Esophagus muscularis mucosa (tissue), 4 donors: ENCODE measurements at regions not wholly inside any gene's neighbourhood (a gene's known extent, or its start where the extent isn't known, plus 50 kb on each side); places are given as distances from the start of the nearest gene placed in this dataset.
A peak's percentile ranks its signal among the peaks of the same experiment; 100 is the strongest.

Source experiments
- DNase-seq: peaks from one replicate; pipeline ENCODE4 v3.0.0-alpha.2; 2017; ENCODE audit errors: extremely low spot score
- H3K27ac ChIP-seq, 4 donors: fragments of 200-600 bp; sonication (generic); replicated peaks in 1 of 4; 1 replicate in 3 of 4; 2 replicates in 1 of 4; pipeline ENCODE4 v1.5.1; 2016 to 2019; ENCODE audit warnings: mild to moderate bottlenecking in 1 of 4
- H3K27me3 ChIP-seq, 4 donors: fragments of 200-600 bp; sonication (generic); one replicate each; pipeline versions ENCODE4 v1.5.1 to v1.6.0; 2016 to 2019
- H3K36me3 ChIP-seq, 4 donors: fragments of 200-600 bp; sonication (generic); one replicate each; pipeline ENCODE4 v1.5.1; 2016 to 2019
- H3K4me1 ChIP-seq, 4 donors: fragments of 200-600 bp; sonication (generic); one replicate each; pipeline ENCODE4 v1.5.1; 2016 to 2019
- H3K4me3 ChIP-seq, 4 donors: fragments of 200-600 bp; sonication (generic); 1 replicate in 2 of 4; 2 replicates in 2 of 4; pipeline ENCODE4 v1.5.1; 2016 to 2019; ENCODE audit warnings: mild to moderate bottlenecking in 4 of 4, moderate library complexity in 1 of 4
- H3K9me3 ChIP-seq, 4 donors: fragments of 200-600 bp; sonication (generic); 1 replicate in 3 of 4; 2 replicates in 1 of 4; pipeline ENCODE4 v1.5.1; 2016 to 2019
- CTCF ChIP-seq, 3 experiments: fragments of 200-600 bp in 2 of 3; fragments of 450-650 bp in 1 of 3; sonication (generic) in 2 of 3; IDR thresholded peaks; one replicate each; pipeline ENCODE4 v1.5.1; 2017 to 2019; ENCODE audit warnings: antibody characterized with exemption in 3 of 3, mild to moderate bottlenecking in 2 of 3, moderate library complexity in 1 of 3
- EP300 ChIP-seq: sonication (generic); formaldehyde crosslinking; IDR thresholded peaks from one replicate; pipeline ENCODE4 v1.6.1; 2017; ENCODE audit warnings: antibody characterized with exemption
- POLR2A ChIP-seq: fragments of 450-650 bp; IDR thresholded peaks from one replicate; pipeline ENCODE4 v1.6.1; 2017; ENCODE audit warnings: antibody characterized with exemption, moderate library complexity, mild to moderate bottlenecking, low read depth
- POLR2AphosphoS5 ChIP-seq, 2 donors: sonication (generic); formaldehyde crosslinking; IDR thresholded peaks; one replicate each; pipeline ENCODE4 v1.6.1; 2017; ENCODE audit warnings: antibody characterized with exemption in 2 of 2
- WGBS: methylation state at CpG from one replicate; pipeline ENCODE4 v1.1.5; 2018; 5-methylcytosine and 5-hydroxymethylcytosine counted together
- intact Hi-C: fragments of 100-400 bp; cut with DNase I; formaldehyde crosslinking; loops from one replicate; pipeline ENCODE4 v1.15.1; 2023

GRCh38 chr21:31413698-31414097 lies 69.6 kb upstream of the TIAM1 start:
- Histone ChIP-seq H3K9me3 (no peaks in the 10 kb centered on the region), H3K27ac (no peak overlapping the region), H3K4me3 (no peak overlapping the region), H3K27me3 (no peaks in the 10 kb centered on the region), H3K36me3 (no peaks in the 10 kb centered on the region), H3K4me1 (no peaks in the 10 kb centered on the region)
- DNase-seq: no peak
- intact Hi-C loops: no loop called here
- 79% methylated on average over 9 of the region's 9 CpGs for WGBS
- TF ChIP-seq EP300 (no peak), POLR2AphosphoS5 (IDR thresholded peaks at IDR 0.05) (no peak), CTCF (IDR thresholded peaks at IDR 0.05) (no peak), POLR2A (no peak)

- intact Hi-C loops: no loop called here
- Histone ChIP-seq H3K27me3 (no peaks in the 10 kb centered on the region), H3K27ac (no peak overlapping the region), H3K36me3 (no peaks in the 10 kb centered on the region), H3K4me3 (no peak overlapping the region), H3K9me3 (no peaks in the 10 kb centered on the region), H3K4me1 (no peaks in the 10 kb centered on the region)
- TF ChIP-seq CTCF (IDR thresholded peaks at IDR 0.05) (no peak), EP300 (no peak), POLR2A (no peak), POLR2AphosphoS5 (IDR thresholded peaks at IDR 0.05) (no peak)
- WGBS: 59% methylated on average over 7 of the region's 7 CpGs
- no peak for DNase-seq
Measured at GRCh38 chr21:31410499-31411131, 66.6 kb upstream of the TIAM1 start.

GRCh38 chr21:31409831-31410487 lies 65.9 kb upstream of the TIAM1 start:
- no peaks in the 10 kb centered on the region for H3K36me3 ChIP-seq
- no peak for DNase-seq
- H3K4me1 ChIP-seq: no peaks in the 10 kb centered on the region
- H3K27ac ChIP-seq: peak overlapping the region in 3 of 4 donors; percentile 6 to 55 (median 10)
- no peaks in the 10 kb centered on the region for H3K27me3 ChIP-seq
- intact Hi-C loops: no loop called here
- 73% methylated on average over 9 of the region's 9 CpGs for WGBS
- TF ChIP-seq CTCF (IDR thresholded peaks at IDR 0.05) (no peak), POLR2AphosphoS5 (IDR thresholded peaks at IDR 0.05) (no peak), EP300 (no peak), POLR2A (no peak)
- no peaks in the 10 kb centered on the region for H3K9me3 ChIP-seq
- no peak overlapping the region for H3K4me3 ChIP-seq

GRCh38 chr21:31408301-31409088 lies 64.4 kb upstream of the TIAM1 start:
- no peak for DNase-seq
- no peak for TF ChIP-seq EP300
- no peak for TF ChIP-seq POLR2AphosphoS5 (IDR thresholded peaks at IDR 0.05)
- TF ChIP-seq POLR2A: no peak
- TF ChIP-seq CTCF (IDR thresholded peaks at IDR 0.05): no peak

More at GRCh38 chr21:31408301-31409088, 64.4 kb upstream of the TIAM1 start:
- H3K27ac ChIP-seq: peak overlapping the region; percentile 18 to 59 (median 48)
- WGBS: 72% methylated on average over 10 of the region's 10 CpGs
- no peaks in the 10 kb centered on the region for H3K27me3 ChIP-seq
- no peak overlapping the region for H3K4me3 ChIP-seq
- H3K36me3 ChIP-seq: no peaks in the 10 kb centered on the region
- intact Hi-C loops: no loop called here
- no peaks in the 10 kb centered on the region for H3K4me1 ChIP-seq
- H3K9me3 ChIP-seq: no peaks in the 10 kb centered on the region
